Fibroblast of villous mesenchyme (primary cell): ENCODE measurements at regions not wholly inside any gene's neighbourhood (a gene's known extent, or its start where the extent isn't known, plus 50 kb on each side); places are given as distances from the start of the nearest gene placed in this dataset.

Source experiments
- DNase-seq: peaks from one replicate; pipeline ENCODE4 v3.0.0-alpha.2; 2010; ENCODE audit warnings: low read depth
- H3K4me3 ChIP-seq: 2 replicates; pipeline ENCODE4 v1.5.1; 2011; ENCODE audit warnings: low read depth, mild to moderate bottlenecking, low read length
- TF ChIP-seq, protein P1 (sequence below): IDR thresholded peaks from 2 replicates; pipeline ENCODE4 v1.5.1; 2012; ENCODE audit warnings: low read depth, mild to moderate bottlenecking, low read length; ENCODE audit not compliant: insufficient read depth

DNA sequence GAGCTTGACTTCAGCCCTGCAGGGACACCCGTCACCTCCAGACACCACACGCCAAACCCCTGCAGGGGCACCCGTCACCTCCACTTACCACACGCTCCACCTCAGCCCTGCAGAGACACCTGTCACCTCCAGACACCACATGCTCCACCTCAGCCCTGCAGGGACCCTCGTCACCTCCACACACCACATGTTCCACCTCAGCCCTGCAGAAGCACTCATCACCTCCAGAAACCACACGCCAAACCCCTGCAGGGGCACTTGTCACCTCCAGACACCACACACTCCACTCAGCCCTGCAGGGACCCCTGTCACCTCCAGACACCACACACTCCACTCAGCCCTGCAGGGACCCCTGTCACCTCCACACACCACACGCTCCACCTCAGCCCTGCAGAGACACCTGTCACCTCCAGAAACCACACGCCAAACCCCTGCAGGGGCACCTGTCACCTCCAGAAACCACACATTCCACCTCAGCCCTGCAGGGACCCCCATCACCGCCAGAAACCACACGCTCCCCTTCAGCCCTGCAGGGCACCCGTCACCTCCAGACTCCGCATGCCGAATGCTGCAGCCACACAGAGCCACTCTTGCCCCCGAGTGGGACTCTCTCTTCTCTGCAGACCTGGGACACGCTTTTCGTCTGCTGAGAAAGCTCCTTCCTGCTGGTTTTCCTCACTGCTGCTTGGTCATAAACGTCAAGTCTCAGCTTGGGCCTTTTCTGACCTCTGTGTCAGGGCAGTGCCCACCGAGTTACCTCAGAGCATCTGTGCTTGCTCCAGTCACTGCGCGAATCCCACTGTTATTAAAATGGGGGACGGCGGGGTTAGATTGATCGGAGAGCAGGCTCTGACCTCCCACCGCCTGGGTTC, 77.5 kb upstream of the SALL3 start:
- no peak overlapping the region for H3K4me3 ChIP-seq
- DNase-seq: no peak
- TF ChIP-seq, protein P1, sequence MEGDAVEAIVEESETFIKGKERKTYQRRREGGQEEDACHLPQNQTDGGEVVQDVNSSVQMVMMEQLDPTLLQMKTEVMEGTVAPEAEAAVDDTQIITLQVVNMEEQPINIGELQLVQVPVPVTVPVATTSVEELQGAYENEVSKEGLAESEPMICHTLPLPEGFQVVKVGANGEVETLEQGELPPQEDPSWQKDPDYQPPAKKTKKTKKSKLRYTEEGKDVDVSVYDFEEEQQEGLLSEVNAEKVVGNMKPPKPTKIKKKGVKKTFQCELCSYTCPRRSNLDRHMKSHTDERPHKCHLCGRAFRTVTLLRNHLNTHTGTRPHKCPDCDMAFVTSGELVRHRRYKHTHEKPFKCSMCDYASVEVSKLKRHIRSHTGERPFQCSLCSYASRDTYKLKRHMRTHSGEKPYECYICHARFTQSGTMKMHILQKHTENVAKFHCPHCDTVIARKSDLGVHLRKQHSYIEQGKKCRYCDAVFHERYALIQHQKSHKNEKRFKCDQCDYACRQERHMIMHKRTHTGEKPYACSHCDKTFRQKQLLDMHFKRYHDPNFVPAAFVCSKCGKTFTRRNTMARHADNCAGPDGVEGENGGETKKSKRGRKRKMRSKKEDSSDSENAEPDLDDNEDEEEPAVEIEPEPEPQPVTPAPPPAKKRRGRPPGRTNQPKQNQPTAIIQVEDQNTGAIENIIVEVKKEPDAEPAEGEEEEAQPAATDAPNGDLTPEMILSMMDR: no peak

DNA sequence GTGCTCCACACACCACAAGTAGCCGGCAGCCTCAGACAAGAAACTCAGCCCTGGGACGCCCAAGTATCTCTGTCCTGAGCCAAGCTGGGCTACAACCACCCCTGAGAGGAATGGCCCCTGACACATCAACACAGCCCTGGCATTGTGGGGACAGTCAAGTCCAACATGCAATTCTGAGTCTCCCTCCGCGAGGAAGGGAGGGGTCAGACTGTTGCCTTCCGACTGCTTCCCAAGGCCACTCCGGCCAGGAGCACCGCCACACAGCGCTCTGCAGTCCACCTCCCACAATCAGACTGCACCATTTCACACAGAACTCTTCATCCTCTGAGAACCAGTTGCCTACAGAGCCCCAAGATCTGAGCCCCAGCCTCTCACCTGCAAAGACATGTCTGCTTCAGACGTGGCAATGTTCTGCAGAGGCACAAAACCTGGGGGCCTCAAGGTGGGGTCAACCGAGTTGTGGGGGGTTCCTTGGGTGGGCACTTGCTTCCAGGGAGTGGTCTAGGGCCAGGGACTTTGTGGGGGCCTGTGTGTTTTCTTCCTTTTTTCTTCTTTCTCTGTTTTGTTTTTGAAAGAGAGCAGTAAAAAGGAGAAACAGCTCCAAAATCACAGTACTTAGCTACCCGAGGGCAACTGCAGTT, 76.7 kb upstream of the SALL3 start:
- no peak overlapping the region for H3K4me3 ChIP-seq
- TF ChIP-seq, protein P1: no peak
- DNase-seq: no peak

DNA sequence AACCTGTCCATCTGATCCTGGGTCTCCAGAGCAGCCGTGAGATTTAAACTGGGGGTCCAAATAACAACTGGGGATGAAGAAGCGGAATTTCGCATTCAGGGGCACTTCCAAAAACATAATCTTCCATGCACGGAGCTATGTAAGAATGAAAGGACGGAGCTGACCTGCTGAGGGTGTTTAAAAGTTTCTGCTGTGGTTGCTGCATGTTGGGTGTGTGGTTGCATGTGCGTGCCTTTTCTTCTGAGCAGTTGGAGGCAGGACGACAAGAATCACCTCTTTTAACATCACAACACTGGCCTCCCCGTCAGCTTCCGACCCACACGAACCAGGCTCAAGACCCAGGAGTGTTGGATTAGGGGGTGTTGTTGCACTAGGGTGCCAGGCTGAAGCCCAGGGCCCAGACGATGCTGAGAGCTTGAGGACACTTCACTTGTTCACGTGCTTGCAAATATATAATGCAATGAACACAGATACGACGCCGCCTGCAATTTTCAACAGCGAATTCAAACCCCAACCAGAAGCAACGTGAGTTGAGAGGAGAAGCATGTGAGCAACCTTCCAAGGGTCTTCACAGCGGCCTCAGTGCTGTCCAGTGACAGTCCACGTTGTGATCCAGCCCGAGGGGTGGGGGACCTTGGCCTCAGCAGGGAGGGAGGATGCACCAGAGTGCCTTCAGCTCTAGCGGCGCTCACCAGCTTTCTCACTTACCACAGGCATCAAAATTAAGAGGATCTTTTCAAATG, 76.0 kb upstream of the SALL3 start:
- TF ChIP-seq, protein P1: no peak
- H3K4me3 ChIP-seq: no peak overlapping the region
- DNase-seq: no peak

DNA sequence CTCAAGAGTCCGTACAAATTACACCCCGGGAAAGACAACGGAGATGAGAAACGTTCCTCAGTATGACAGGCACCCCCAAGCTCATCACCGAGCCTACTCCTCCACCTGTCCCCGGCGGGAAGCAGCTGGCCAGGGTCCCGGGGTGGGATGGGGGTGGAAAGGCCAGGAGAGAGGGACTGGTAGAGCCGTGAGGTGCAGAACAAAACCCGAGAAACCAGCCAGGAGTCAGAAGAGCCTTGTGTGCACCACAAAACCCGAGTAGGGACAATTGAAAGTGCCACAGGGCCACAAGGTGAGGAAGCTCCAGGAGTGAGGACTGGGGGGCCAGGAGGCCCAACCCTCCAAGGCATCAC, 75.5 kb upstream of the SALL3 start:
- DNase-seq: no peak
- TF ChIP-seq, protein P1: no peak
- no peak overlapping the region for H3K4me3 ChIP-seq

DNA sequence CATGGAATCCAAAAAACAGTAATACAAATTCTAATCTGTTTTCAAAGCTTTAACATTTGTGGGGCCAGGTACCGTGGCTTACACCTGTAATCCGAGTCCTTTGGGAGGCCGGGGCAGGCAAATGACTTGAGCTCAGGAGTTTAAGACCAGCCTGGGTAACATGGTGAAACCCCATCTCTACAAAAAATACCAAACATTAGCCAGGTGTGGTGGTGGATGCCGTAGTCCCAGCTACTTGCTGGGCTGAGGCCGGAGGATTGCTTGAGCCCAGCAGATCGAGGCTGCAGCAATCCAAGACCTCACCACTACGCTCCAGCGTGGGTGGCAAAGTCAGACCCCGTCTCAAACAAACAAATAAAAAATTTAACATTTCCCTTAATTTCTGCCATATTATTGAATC, 74.3 kb upstream of the SALL3 start:
- no peak for DNase-seq
- TF ChIP-seq, protein P1: no peak
- no peak overlapping the region for H3K4me3 ChIP-seq

DNA sequence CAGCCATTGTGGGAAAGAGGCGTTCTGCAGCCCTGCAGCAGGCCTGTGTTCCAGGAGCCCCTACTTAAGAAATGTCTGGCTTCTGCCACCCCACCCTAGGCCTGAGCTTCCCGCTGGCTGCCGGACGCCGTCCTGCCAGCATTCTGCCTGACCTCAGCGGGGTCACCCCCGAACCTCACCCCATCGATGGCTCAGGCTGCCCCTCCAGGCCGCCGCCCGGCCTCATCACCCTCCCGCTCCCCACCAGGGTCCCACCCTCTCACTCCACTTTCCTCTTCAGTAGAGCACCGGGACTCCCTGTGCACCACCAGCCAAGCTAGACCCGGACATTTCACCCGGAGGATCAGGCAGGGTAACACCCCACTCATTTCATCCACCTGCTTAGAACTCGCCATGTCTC, 73.6 kb upstream of the SALL3 start:
- TF ChIP-seq, protein P1: no peak
- H3K4me3 ChIP-seq: no peak overlapping the region
- no peak for DNase-seq
